ENCODE measurements at regions not wholly inside any gene's neighbourhood (a gene's known extent, or its start where the extent isn't known, plus 50 kb on each side); places are given as distances from the start of the nearest gene placed in this dataset.
A peak's percentile ranks its signal among the peaks of the same experiment; 100 is the strongest.

DNA sequence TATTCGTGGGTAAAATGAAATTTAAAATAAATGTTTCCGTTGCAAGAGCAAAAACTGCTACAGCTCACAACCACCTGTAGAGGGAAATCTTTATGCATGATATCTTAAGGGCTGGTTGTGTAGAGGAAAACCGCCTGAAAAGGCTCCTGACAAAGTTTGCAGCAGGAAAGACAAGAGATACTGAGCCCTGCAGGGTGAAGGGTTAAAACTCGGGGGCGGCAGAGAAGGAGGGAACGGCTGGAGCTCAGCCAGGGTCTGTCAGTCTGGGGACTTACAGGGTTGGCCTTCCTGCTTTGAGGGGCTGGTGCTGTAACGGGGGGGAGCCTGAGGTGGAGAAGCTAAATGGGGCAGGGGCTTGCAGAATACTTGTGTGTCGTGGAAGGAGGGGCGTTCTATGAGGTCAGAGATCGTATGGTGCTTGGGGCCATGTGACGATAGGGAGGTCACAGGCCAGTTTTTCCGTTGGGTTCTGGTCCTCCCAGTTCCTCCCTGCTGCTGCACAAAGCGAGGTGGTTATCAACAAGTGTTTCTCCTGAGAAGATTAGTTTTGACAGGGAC, 122.9 kb upstream of the HSD17B12 start:
- H3K4me3 ChIP-seq (ENCODE audit: low read length) = peak overlapping the region; percentile 69
- no peak for TF ChIP-seq TAF1 (IDR thresholded peaks at IDR 0.05; ENCODE audit: low read depth)
- TF ChIP-seq EP300 (conservative IDR thresholded peaks at IDR 0.05; ENCODE audit: poor library complexity, severe bottlenecking) = no peak
- peak; percentile 31 for TF ChIP-seq RAD21 (conservative IDR thresholded peaks at IDR 0.05)
- TF ChIP-seq, protein P1, sequence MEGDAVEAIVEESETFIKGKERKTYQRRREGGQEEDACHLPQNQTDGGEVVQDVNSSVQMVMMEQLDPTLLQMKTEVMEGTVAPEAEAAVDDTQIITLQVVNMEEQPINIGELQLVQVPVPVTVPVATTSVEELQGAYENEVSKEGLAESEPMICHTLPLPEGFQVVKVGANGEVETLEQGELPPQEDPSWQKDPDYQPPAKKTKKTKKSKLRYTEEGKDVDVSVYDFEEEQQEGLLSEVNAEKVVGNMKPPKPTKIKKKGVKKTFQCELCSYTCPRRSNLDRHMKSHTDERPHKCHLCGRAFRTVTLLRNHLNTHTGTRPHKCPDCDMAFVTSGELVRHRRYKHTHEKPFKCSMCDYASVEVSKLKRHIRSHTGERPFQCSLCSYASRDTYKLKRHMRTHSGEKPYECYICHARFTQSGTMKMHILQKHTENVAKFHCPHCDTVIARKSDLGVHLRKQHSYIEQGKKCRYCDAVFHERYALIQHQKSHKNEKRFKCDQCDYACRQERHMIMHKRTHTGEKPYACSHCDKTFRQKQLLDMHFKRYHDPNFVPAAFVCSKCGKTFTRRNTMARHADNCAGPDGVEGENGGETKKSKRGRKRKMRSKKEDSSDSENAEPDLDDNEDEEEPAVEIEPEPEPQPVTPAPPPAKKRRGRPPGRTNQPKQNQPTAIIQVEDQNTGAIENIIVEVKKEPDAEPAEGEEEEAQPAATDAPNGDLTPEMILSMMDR (IDR thresholded peaks at IDR 0.05; ENCODE audit: poor library complexity, severe bottlenecking) = peak; percentile 38
- H3K36me3 ChIP-seq (ENCODE audit: insufficient read depth, low read length) = no peaks in the 10 kb centered on the region
- peak overlapping the region; percentile 76 for H3K9ac ChIP-seq (ENCODE audit: low read length)
- H3K27ac ChIP-seq (ENCODE audit: low read length) = peak overlapping the region; percentile 99
- H3K4me2 ChIP-seq (ENCODE audit: low read length) = peak overlapping the region; percentile 43
- H4K20me1 ChIP-seq (ENCODE audit: insufficient read depth) = no peaks in the 10 kb centered on the region
- peaks cover 9% of the 10 kb centered on the region for H3K79me2 ChIP-seq (replicated peaks; ENCODE audit: insufficient read depth, low read length)
- H2AFZ ChIP-seq (ENCODE audit: low read depth, low read length) = no peak overlapping the region
- peaks cover 14% of the 10 kb centered on the region for H3K27me3 ChIP-seq (ENCODE audit: insufficient read depth, low read depth, low read length)
- H3F3A ChIP-seq (ENCODE audit: insufficient read depth, low read length, poor library complexity, severe bottlenecking) = peaks cover 13% of the 10 kb centered on the region
- no peaks in the 10 kb centered on the region for H3K9me3 ChIP-seq (ENCODE audit: low read length)
- no peaks in the 10 kb centered on the region for H3K9me2 ChIP-seq (ENCODE audit: insufficient read depth, low read length)

DNA sequence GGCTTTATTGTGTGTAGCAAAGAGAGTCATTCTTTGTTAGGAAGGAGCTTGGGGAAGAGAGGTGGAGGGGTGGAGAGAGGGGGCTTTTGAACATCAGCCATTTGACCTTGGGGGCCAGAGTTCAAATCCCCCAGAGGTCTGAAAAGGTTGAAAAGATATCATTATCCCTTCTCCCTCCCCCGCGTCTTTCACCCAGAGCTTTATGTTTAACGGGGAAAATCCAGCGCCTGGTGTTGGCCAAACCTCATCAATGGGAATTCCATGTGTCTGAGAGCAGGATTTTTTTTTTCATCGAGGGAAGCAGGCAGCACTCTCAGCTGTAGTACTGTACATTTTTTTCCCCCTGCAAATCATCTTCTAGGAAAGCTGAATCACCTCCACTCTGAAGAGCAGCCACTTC, 122.4 kb upstream of the HSD17B12 start:
- no peaks in the 10 kb centered on the region for H4K20me1 ChIP-seq (ENCODE audit: insufficient read depth)
- peaks cover 9% of the 10 kb centered on the region for H3K79me2 ChIP-seq (replicated peaks; ENCODE audit: insufficient read depth, low read length)
- peak overlapping the region; percentile 76 for H3K9ac ChIP-seq (ENCODE audit: low read length)
- TF ChIP-seq, protein P2, sequence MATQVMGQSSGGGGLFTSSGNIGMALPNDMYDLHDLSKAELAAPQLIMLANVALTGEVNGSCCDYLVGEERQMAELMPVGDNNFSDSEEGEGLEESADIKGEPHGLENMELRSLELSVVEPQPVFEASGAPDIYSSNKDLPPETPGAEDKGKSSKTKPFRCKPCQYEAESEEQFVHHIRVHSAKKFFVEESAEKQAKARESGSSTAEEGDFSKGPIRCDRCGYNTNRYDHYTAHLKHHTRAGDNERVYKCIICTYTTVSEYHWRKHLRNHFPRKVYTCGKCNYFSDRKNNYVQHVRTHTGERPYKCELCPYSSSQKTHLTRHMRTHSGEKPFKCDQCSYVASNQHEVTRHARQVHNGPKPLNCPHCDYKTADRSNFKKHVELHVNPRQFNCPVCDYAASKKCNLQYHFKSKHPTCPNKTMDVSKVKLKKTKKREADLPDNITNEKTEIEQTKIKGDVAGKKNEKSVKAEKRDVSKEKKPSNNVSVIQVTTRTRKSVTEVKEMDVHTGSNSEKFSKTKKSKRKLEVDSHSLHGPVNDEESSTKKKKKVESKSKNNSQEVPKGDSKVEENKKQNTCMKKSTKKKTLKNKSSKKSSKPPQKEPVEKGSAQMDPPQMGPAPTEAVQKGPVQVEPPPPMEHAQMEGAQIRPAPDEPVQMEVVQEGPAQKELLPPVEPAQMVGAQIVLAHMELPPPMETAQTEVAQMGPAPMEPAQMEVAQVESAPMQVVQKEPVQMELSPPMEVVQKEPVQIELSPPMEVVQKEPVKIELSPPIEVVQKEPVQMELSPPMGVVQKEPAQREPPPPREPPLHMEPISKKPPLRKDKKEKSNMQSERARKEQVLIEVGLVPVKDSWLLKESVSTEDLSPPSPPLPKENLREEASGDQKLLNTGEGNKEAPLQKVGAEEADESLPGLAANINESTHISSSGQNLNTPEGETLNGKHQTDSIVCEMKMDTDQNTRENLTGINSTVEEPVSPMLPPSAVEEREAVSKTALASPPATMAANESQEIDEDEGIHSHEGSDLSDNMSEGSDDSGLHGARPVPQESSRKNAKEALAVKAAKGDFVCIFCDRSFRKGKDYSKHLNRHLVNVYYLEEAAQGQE (IDR thresholded peaks at IDR 0.05; ENCODE audit: borderline replicate concordance) = no peak
- TF ChIP-seq RAD21 (conservative IDR thresholded peaks at IDR 0.05) = no peak
- no peaks in the 10 kb centered on the region for H3K9me3 ChIP-seq (ENCODE audit: low read length)
- H3K36me3 ChIP-seq (ENCODE audit: insufficient read depth, low read length) = no peaks in the 10 kb centered on the region
- peak overlapping the region; percentile 43 for H3K4me2 ChIP-seq (ENCODE audit: low read length)
- H3F3A ChIP-seq (ENCODE audit: insufficient read depth, low read length, poor library complexity, severe bottlenecking) = peaks cover 13% of the 10 kb centered on the region
- H3K27me3 ChIP-seq (ENCODE audit: insufficient read depth, low read depth, low read length) = peaks cover 14% of the 10 kb centered on the region
- no peaks in the 10 kb centered on the region for H3K9me2 ChIP-seq (ENCODE audit: insufficient read depth, low read length)
- peak overlapping the region; percentile 99 for H3K27ac ChIP-seq (ENCODE audit: low read length)
- H3K4me3 ChIP-seq (ENCODE audit: low read length) = peak overlapping the region; percentile 69
- H2AFZ ChIP-seq (ENCODE audit: low read depth, low read length) = no peak overlapping the region

DNA sequence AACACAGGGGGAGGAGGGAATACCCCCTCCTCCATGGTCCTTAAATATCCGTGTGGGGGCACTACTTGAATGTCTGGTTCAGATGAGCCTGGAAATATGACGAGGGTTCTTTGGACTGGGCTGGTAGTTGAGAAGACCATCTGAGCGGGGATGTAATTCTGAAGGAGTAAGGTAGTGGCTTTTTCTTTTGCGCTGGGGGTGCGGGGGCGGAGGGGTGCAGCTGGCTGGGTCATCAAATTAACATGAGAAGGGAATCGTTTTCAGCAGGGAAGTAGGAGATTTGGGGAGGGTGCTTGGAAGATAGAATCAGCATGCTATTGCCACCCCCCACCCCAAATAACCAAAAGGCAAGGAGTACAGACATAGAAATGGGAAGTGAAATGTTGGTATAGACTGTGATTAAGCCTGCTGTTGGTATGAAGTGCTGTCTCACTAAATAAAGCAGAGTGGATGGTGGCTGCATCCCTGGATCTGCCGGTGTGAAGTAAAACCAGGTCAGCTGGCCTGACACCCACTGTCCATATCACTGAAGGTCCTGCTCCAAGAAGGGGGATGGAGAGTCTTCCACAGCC, 121.9 kb upstream of the HSD17B12 start:
- Histone ChIP-seq H3K79me2 (replicated peaks; ENCODE audit: insufficient read depth, low read length) (peaks cover 9% of the 10 kb centered on the region), H3F3A (ENCODE audit: insufficient read depth, low read length, poor library complexity, severe bottlenecking) (peaks cover 13% of the 10 kb centered on the region), H3K9ac (ENCODE audit: low read length) (peak overlapping the region; percentile 76), H3K9me3 (ENCODE audit: low read length) (no peaks in the 10 kb centered on the region), H3K4me2 (ENCODE audit: low read length) (peak overlapping the region; percentile 43), H4K20me1 (ENCODE audit: insufficient read depth) (no peaks in the 10 kb centered on the region), H2AFZ (ENCODE audit: low read depth, low read length) (no peak overlapping the region), H3K36me3 (ENCODE audit: insufficient read depth, low read length) (no peaks in the 10 kb centered on the region), H3K27me3 (ENCODE audit: insufficient read depth, low read depth, low read length) (peaks cover 14% of the 10 kb centered on the region), H3K9me2 (ENCODE audit: insufficient read depth, low read length) (no peaks in the 10 kb centered on the region), H3K4me3 (ENCODE audit: low read length) (peak overlapping the region; percentile 69), H3K27ac (ENCODE audit: low read length) (peak overlapping the region; percentile 99)
- TF ChIP-seq MXI1 (conservative IDR thresholded peaks at IDR 0.05; ENCODE audit: poor library complexity, severe bottlenecking) (no peak), TAF1 (IDR thresholded peaks at IDR 0.05; ENCODE audit: low read depth) (no peak), SMC3 (conservative IDR thresholded peaks at IDR 0.05; ENCODE audit: poor library complexity) (no peak), POLR2AphosphoS5 (IDR thresholded peaks at IDR 0.05) (no peak), EZH2 (IDR thresholded peaks at IDR 0.05; ENCODE audit: borderline replicate concordance, insufficient read depth, low read length, poor library complexity, severe bottlenecking) (no peak), RAD21 (conservative IDR thresholded peaks at IDR 0.05) (no peak), EP300 (conservative IDR thresholded peaks at IDR 0.05; ENCODE audit: poor library complexity, severe bottlenecking) (no peak)
- TF ChIP-seq, protein P2 (IDR thresholded peaks at IDR 0.05; ENCODE audit: borderline replicate concordance) = no peak
- TF ChIP-seq, protein P1 (IDR thresholded peaks at IDR 0.05; ENCODE audit: poor library complexity, severe bottlenecking) = no peak
